ENCODE measurements at regions not wholly inside any gene's neighbourhood (a gene's known extent, or its start where the extent isn't known, plus 50 kb on each side); places are given as distances from the start of the nearest gene placed in this dataset.

DNA sequence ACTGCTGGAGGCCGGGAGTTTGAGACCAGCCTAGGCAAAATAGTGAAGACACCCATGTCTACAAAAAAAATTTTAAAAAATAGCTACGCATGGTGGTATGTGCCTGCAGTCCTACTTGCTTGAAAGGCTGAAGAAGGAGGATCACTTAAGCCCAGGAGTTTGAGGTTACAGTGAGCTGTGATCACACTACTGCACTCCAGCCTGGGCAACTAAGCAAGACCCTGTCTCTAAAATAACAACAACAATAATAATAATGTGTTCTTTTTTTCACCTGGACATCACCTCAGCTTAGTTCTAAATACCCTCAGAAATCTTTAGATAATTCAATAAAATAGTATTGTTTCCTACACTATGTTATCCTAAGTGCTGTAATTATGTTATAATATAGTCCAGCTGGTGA lies 397.1 kb upstream of the ZNF804A start:
- 100% methylated on average over 2 of the region's 2 CpGs for WGBS (ENCODE audit: insufficient coverage)
- Histone ChIP-seq H3K27me3 (replicated peaks in 2 of 5; ENCODE audit: control insufficient read depth in 4 of 5, insufficient read depth in 5 of 5, low read length in 4 of 5) (no peaks in the 10 kb centered on the region), H3K27ac (ENCODE audit: insufficient read depth in 1 of 2, low read depth in 1 of 2, low read length in 2 of 2, poor library complexity in 1 of 2, severe bottlenecking in 2 of 2) (no peak overlapping the region), H3K9me3 (ENCODE audit: control extremely low read depth in 1 of 5, control insufficient read depth in 4 of 5, insufficient read depth in 2 of 5, low read depth in 1 of 5, low read length in 4 of 5) (no peaks in the 10 kb centered on the region), H3K4me1 (ENCODE audit: control extremely low read depth in 1 of 4, control insufficient read depth in 4 of 4, insufficient read depth in 4 of 4, low read length in 3 of 4) (no peaks in the 10 kb centered on the region), H3K36me3 (ENCODE audit: control insufficient read depth in 4 of 4, insufficient read depth in 4 of 4, low read length in 3 of 4) (no peaks in the 10 kb centered on the region), H3K4me3 (ENCODE audit: control insufficient read depth in 1 of 7, extremely low read depth in 1 of 7, insufficient read depth in 4 of 7, low read depth in 2 of 7, low read length in 6 of 7) (no peak overlapping the region)
- DNase-seq, result no peak
- ChIA-PET CTCF (no interaction called here), POLR2A (no interaction called here)

DNA sequence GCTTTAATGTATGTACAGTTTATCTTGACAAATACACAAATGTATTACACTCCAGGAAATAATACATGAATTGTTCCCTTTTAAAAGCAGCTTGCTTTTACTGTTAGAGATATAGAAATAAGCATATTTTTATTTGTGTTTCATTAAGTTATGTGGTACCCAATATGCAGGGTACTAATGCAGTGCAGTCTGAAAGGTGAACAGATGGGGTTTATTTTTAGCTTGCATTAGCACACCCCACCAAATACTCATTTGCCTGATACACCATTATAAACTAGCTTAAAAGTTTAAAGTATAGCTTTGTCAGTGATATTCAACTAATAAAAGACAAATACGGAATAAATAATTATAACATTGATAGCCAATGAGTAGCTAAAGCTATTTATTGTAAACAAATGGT lies 394.7 kb upstream of the ZNF804A start:
- WGBS (ENCODE audit: insufficient coverage), result no CpG with 5 or more reads among the region's 1 CpG

DNA sequence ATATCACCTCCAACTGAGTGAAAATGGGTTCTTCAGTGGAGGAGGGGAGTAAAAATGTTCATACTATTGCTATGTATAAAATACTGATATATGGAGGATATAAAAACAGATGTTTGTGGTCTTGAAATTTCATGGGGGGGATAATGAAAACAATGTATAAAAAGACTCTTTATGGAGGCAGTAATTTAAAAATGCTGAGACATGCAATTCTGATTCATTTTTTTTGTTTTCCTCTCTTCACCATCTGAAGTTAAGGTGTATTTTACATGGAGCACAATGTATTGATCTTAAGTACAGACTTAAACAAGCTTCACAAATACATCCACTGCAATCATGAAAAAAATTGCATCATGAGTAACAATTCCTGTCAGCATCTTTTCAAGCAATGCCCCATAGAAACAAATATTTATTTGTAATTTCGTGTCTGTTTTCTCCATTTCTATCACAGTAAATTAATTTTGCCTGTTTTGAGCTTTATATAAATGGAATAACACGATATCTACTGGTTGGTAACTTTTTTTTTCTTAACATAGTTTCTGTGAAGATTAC lies 393.2 kb upstream of the ZNF804A start:
- POLR2A ChIA-PET, result no interaction called here
- H3K4me3 ChIP-seq (ENCODE audit: control insufficient read depth in 1 of 7, extremely low read depth in 1 of 7, insufficient read depth in 4 of 7, low read depth in 2 of 7, low read length in 6 of 7), result no peak overlapping the region
- CTCF ChIA-PET, result no interaction called here
- no peak overlapping the region for H3K27ac ChIP-seq (ENCODE audit: insufficient read depth in 1 of 2, low read depth in 1 of 2, low read length in 2 of 2, poor library complexity in 1 of 2, severe bottlenecking in 2 of 2)
- H3K36me3 ChIP-seq (ENCODE audit: control insufficient read depth in 4 of 4, insufficient read depth in 4 of 4, low read length in 3 of 4), result no peaks in the 10 kb centered on the region
- H3K9me3 ChIP-seq (ENCODE audit: control extremely low read depth in 1 of 5, control insufficient read depth in 4 of 5, insufficient read depth in 2 of 5, low read depth in 1 of 5, low read length in 4 of 5), result no peaks in the 10 kb centered on the region
- no peak for DNase-seq
- no peaks in the 10 kb centered on the region for H3K27me3 ChIP-seq (replicated peaks in 2 of 5; ENCODE audit: control insufficient read depth in 4 of 5, insufficient read depth in 5 of 5, low read length in 4 of 5)
- no CpG with 5 or more reads among the region's 2 CpGs for WGBS (ENCODE audit: insufficient coverage)
- no peaks in the 10 kb centered on the region for H3K4me1 ChIP-seq (ENCODE audit: control extremely low read depth in 1 of 4, control insufficient read depth in 4 of 4, insufficient read depth in 4 of 4, low read length in 3 of 4)

More for the DNA sequence above, 394.7 kb upstream of the ZNF804A start:
- CTCF ChIA-PET, result no interaction called here
- Histone ChIP-seq H3K4me1 (ENCODE audit: control extremely low read depth in 1 of 4, control insufficient read depth in 4 of 4, insufficient read depth in 4 of 4, low read length in 3 of 4) (no peaks in the 10 kb centered on the region), H3K36me3 (ENCODE audit: control insufficient read depth in 4 of 4, insufficient read depth in 4 of 4, low read length in 3 of 4) (no peaks in the 10 kb centered on the region), H3K27ac (ENCODE audit: insufficient read depth in 1 of 2, low read depth in 1 of 2, low read length in 2 of 2, poor library complexity in 1 of 2, severe bottlenecking in 2 of 2) (no peak overlapping the region), H3K4me3 (ENCODE audit: control insufficient read depth in 1 of 7, extremely low read depth in 1 of 7, insufficient read depth in 4 of 7, low read depth in 2 of 7, low read length in 6 of 7) (no peak overlapping the region), H3K27me3 (replicated peaks in 2 of 5; ENCODE audit: control insufficient read depth in 4 of 5, insufficient read depth in 5 of 5, low read length in 4 of 5) (no peaks in the 10 kb centered on the region), H3K9me3 (ENCODE audit: control extremely low read depth in 1 of 5, control insufficient read depth in 4 of 5, insufficient read depth in 2 of 5, low read depth in 1 of 5, low read length in 4 of 5) (no peaks in the 10 kb centered on the region)
- POLR2A ChIA-PET, result no interaction called here
- DNase-seq, result no peak

DNA sequence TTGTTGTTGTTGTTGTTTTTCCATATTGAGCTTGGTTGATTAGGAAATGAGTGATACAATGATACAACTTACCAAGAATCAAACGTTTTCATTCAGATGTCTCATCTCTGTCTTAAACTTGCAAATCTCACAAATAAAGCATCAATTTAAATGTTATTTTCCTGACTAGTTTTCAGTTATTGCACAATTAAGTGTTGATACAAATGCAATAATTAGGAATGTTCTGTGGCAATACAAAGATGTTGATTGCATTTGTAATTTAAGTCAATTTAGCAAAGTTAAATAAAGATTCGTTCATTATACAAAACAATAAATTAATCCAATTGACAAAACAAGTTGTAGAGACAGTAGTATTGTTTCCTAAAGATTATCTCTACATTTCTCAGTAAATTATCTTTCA lies 392.3 kb upstream of the ZNF804A start:
- DNase-seq, result no peak
- ChIA-PET CTCF (no interaction called here), POLR2A (no interaction called here)
- no peaks in the 10 kb centered on the region for H3K4me1 ChIP-seq (ENCODE audit: control extremely low read depth in 1 of 4, control insufficient read depth in 4 of 4, insufficient read depth in 4 of 4, low read length in 3 of 4)
- no CpG with 5 or more reads among the region's 2 CpGs for WGBS (ENCODE audit: insufficient coverage)
- no peaks in the 10 kb centered on the region for H3K9me3 ChIP-seq (ENCODE audit: control extremely low read depth in 1 of 5, control insufficient read depth in 4 of 5, insufficient read depth in 2 of 5, low read depth in 1 of 5, low read length in 4 of 5)
- no peak overlapping the region for H3K27ac ChIP-seq (ENCODE audit: insufficient read depth in 1 of 2, low read depth in 1 of 2, low read length in 2 of 2, poor library complexity in 1 of 2, severe bottlenecking in 2 of 2)
- H3K36me3 ChIP-seq (ENCODE audit: control insufficient read depth in 4 of 4, insufficient read depth in 4 of 4, low read length in 3 of 4), result no peaks in the 10 kb centered on the region
- H3K27me3 ChIP-seq (replicated peaks in 2 of 5; ENCODE audit: control insufficient read depth in 4 of 5, insufficient read depth in 5 of 5, low read length in 4 of 5), result no peaks in the 10 kb centered on the region
- no peak overlapping the region for H3K4me3 ChIP-seq (ENCODE audit: control insufficient read depth in 1 of 7, extremely low read depth in 1 of 7, insufficient read depth in 4 of 7, low read depth in 2 of 7, low read length in 6 of 7)

DNA sequence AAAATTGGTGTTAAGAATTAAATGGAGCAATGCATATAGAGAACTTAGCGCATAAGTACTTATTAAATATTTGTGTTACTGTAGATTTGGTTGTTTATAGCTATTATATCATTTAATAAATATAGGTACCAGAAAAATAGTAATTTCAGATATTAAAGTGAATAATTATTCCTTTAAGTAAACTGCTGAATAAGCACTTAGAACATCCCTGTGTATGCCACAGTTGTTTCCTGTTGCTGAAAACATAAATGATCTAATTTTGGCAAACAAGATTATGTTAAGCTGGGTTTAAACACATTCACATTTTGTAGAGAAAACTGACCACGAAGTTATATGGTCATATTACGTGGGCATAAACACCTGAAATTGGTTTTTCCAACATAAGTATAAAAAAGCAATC lies 388.0 kb upstream of the ZNF804A start:
- Histone ChIP-seq H3K27ac (ENCODE audit: insufficient read depth in 1 of 2, low read depth in 1 of 2, low read length in 2 of 2, poor library complexity in 1 of 2, severe bottlenecking in 2 of 2) (no peak overlapping the region), H3K4me3 (ENCODE audit: control insufficient read depth in 1 of 7, extremely low read depth in 1 of 7, insufficient read depth in 4 of 7, low read depth in 2 of 7, low read length in 6 of 7) (no peak overlapping the region), H3K9me3 (ENCODE audit: control extremely low read depth in 1 of 5, control insufficient read depth in 4 of 5, insufficient read depth in 2 of 5, low read depth in 1 of 5, low read length in 4 of 5) (no peaks in the 10 kb centered on the region), H3K4me1 (ENCODE audit: control extremely low read depth in 1 of 4, control insufficient read depth in 4 of 4, insufficient read depth in 4 of 4, low read length in 3 of 4) (no peaks in the 10 kb centered on the region), H3K36me3 (ENCODE audit: control insufficient read depth in 4 of 4, insufficient read depth in 4 of 4, low read length in 3 of 4) (no peaks in the 10 kb centered on the region), H3K27me3 (replicated peaks in 2 of 5; ENCODE audit: control insufficient read depth in 4 of 5, insufficient read depth in 5 of 5, low read length in 4 of 5) (no peaks in the 10 kb centered on the region)
- no peak for DNase-seq
- ChIA-PET CTCF (no interaction called here), POLR2A (no interaction called here)
- WGBS (ENCODE audit: insufficient coverage), result no CpG with 5 or more reads among the region's 3 CpGs

DNA sequence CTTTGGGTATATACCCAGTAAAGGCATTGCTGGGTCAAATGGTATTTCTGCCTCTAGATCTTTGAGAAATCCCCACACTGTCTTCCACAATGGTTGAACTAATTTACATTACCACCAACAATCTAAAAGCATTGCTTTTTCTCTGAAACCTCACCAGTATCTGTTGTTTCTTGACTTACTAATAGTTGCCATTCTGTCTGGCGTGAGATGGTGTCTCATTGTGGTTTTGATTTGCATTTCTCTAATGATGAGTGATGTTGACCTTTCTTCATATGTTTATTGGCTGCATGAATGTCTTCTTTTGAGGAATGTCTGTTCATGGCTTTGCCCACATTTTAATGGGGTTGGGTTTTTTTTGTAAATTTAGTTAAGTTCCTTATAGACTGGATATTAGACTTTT lies 382.6 kb upstream of the ZNF804A start:
- Histone ChIP-seq H3K27me3 (replicated peaks in 2 of 5; ENCODE audit: control insufficient read depth in 4 of 5, insufficient read depth in 5 of 5, low read length in 4 of 5) (no peaks in the 10 kb centered on the region), H3K4me1 (ENCODE audit: control extremely low read depth in 1 of 4, control insufficient read depth in 4 of 4, insufficient read depth in 4 of 4, low read length in 3 of 4) (no peaks in the 10 kb centered on the region), H3K4me3 (ENCODE audit: control insufficient read depth in 1 of 7, extremely low read depth in 1 of 7, insufficient read depth in 4 of 7, low read depth in 2 of 7, low read length in 6 of 7) (no peak overlapping the region), H3K9me3 (ENCODE audit: control extremely low read depth in 1 of 5, control insufficient read depth in 4 of 5, insufficient read depth in 2 of 5, low read depth in 1 of 5, low read length in 4 of 5) (no peaks in the 10 kb centered on the region), H3K27ac (ENCODE audit: insufficient read depth in 1 of 2, low read depth in 1 of 2, low read length in 2 of 2, poor library complexity in 1 of 2, severe bottlenecking in 2 of 2) (no peak overlapping the region), H3K36me3 (ENCODE audit: control insufficient read depth in 4 of 4, insufficient read depth in 4 of 4, low read length in 3 of 4) (no peaks in the 10 kb centered on the region)
- no CpG with 5 or more reads among the region's 1 CpG for WGBS (ENCODE audit: insufficient coverage)
- ChIA-PET CTCF (no interaction called here), POLR2A (no interaction called here)
- no peak for DNase-seq

DNA sequence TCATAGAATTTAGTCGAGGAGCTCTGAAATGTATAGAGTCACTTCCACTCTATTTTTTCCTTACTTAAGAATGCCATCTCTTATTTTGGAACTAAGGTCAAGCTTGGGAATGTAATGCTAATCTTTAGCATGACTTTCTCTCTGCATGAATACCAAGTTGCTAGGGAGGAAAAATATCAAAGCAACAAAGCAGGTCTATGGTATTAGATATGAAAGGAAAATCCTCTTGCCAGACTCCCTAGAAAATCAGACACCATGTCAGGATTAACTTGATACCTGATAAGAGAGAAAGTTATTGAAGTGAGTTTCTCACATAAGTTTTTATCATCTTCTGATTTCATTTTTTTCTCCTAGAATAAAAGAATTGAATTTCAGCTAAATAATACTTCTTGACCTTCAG lies 341.7 kb upstream of the ZNF804A start:
- H3K27ac ChIP-seq (ENCODE audit: insufficient read depth in 1 of 2, low read depth in 1 of 2, low read length in 2 of 2, poor library complexity in 1 of 2, severe bottlenecking in 2 of 2), result no peak overlapping the region
- no CpG with 5 or more reads among the region's 1 CpG for WGBS (ENCODE audit: insufficient coverage)
- no peak overlapping the region for H3K4me3 ChIP-seq (ENCODE audit: control insufficient read depth in 1 of 7, extremely low read depth in 1 of 7, insufficient read depth in 4 of 7, low read depth in 2 of 7, low read length in 6 of 7)
- H3K9me3 ChIP-seq (ENCODE audit: control extremely low read depth in 1 of 5, control insufficient read depth in 4 of 5, insufficient read depth in 2 of 5, low read depth in 1 of 5, low read length in 4 of 5), result no peaks in the 10 kb centered on the region
- ChIA-PET CTCF (no interaction called here), POLR2A (no interaction called here)
- no peaks in the 10 kb centered on the region for H3K4me1 ChIP-seq (ENCODE audit: control extremely low read depth in 1 of 4, control insufficient read depth in 4 of 4, insufficient read depth in 4 of 4, low read length in 3 of 4)
- H3K36me3 ChIP-seq (ENCODE audit: control insufficient read depth in 4 of 4, insufficient read depth in 4 of 4, low read length in 3 of 4), result no peaks in the 10 kb centered on the region
- no peak for DNase-seq
- no peaks in the 10 kb centered on the region for H3K27me3 ChIP-seq (replicated peaks in 2 of 5; ENCODE audit: control insufficient read depth in 4 of 5, insufficient read depth in 5 of 5, low read length in 4 of 5)

Measured in common myeloid progenitor, CD34-positive (primary cell).